Mesenchymal stem cell (in vitro differentiated cells and primary cell): ENCODE measurements at regions not wholly inside any gene's neighbourhood (a gene's known extent, or its start where the extent isn't known, plus 50 kb on each side); places are given as distances from the start of the nearest gene placed in this dataset.
"Not testable (repeated sequence)": the region's sequence is repeated elsewhere in the genome, so short reads cannot be mapped to it uniquely, and the experiment has no call there.

Experiments used
- DNase-seq: peaks from one replicate; pipeline ENCODE4 v3.0.0-alpha.2; 2013
- H2AFZ ChIP-seq: one replicate; pipeline ENCODE4 v1.6.1; 2013; ENCODE audit warnings: low read depth, mild to moderate bottlenecking, control low read depth, inconsistent platforms, low read length, moderate library complexity
- H2AK5ac ChIP-seq: 2 replicates; pipeline ENCODE4 v1.6.1; 2013; ENCODE audit warnings: low read length, moderate library complexity, mild to moderate bottlenecking, inconsistent platforms; ENCODE audit not compliant: severe bottlenecking
- H2BK120ac ChIP-seq: one replicate; pipeline ENCODE4 v1.6.1; 2013; ENCODE audit warnings: low read depth, mild to moderate bottlenecking, inconsistent platforms, low read length, moderate library complexity
- H2BK12ac ChIP-seq, 2 experiments: one replicate each; pipeline ENCODE4 v1.6.1; 2013; ENCODE audit warnings: inconsistent platforms in 2 of 2, low read length in 2 of 2, mild to moderate bottlenecking in 2 of 2, moderate library complexity in 2 of 2, control low read depth in 1 of 2
- H2BK15ac ChIP-seq: one replicate; pipeline ENCODE4 v1.6.1; 2013; ENCODE audit warnings: mild to moderate bottlenecking, low read depth, inconsistent platforms; ENCODE audit not compliant: poor library complexity, severe bottlenecking
- H2BK5ac ChIP-seq: 2 replicates; pipeline ENCODE4 v1.6.1; 2013; ENCODE audit warnings: low read depth, mild to moderate bottlenecking, low read length, control low read depth, inconsistent platforms; ENCODE audit not compliant: poor library complexity, severe bottlenecking
- H3K14ac ChIP-seq, 2 experiments: one replicate each; pipeline ENCODE4 v1.6.1; 2013; ENCODE audit warnings: inconsistent platforms in 2 of 2, low read length in 2 of 2, control low read depth in 1 of 2, mild to moderate bottlenecking in 1 of 2, moderate library complexity in 1 of 2
- H3K18ac ChIP-seq, 2 experiments: one replicate each; pipeline ENCODE4 v1.6.1; 2013; ENCODE audit warnings: inconsistent platforms in 2 of 2, low read length in 2 of 2, control low read depth in 1 of 2, low read depth in 1 of 2, mild to moderate bottlenecking in 1 of 2
- H3K23ac ChIP-seq, 2 experiments: one replicate each; pipeline ENCODE4 v1.6.1; 2013; ENCODE audit warnings: inconsistent platforms in 2 of 2, low read length in 2 of 2, mild to moderate bottlenecking in 2 of 2, moderate library complexity in 2 of 2, control low read depth in 1 of 2
- H3K27ac ChIP-seq: 2 replicates; pipeline ENCODE4 v1.5.1; 2013; ENCODE audit warnings: mild to moderate bottlenecking, moderate library complexity, low read length, control low read depth, inconsistent platforms; ENCODE audit not compliant: poor library complexity, severe bottlenecking
- H3K27me3 ChIP-seq, 2 experiments: 2 replicates each; pipeline versions ENCODE4 v1.6.1 to v1.7.0; 2013; ENCODE audit warnings: low read length in 2 of 2, mild to moderate bottlenecking in 2 of 2, moderate library complexity in 2 of 2, control low read depth in 1 of 2, inconsistent platforms in 1 of 2; ENCODE audit not compliant: control insufficient read depth in 1 of 2, insufficient read depth in 1 of 2
- H3K36me3 ChIP-seq, 2 experiments: 2 replicates each; pipeline versions ENCODE4 v1.6.1 to v1.7.0; 2013; ENCODE audit warnings: low read length in 2 of 2, control low read depth in 1 of 2, inconsistent platforms in 1 of 2, low read depth in 1 of 2, mild to moderate bottlenecking in 1 of 2; ENCODE audit not compliant: insufficient read depth in 2 of 2, control insufficient read depth in 1 of 2
- H3K4ac ChIP-seq, 2 experiments: one replicate each; pipeline ENCODE4 v1.6.1; 2013; ENCODE audit warnings: inconsistent platforms in 2 of 2, low read length in 2 of 2, mild to moderate bottlenecking in 2 of 2, moderate library complexity in 2 of 2, control low read depth in 1 of 2, low read depth in 1 of 2
- H3K4me1 ChIP-seq: 2 replicates; pipeline ENCODE4 v1.6.1; 2013; ENCODE audit warnings: low read depth, low read length, control low read depth; ENCODE audit not compliant: control insufficient read depth, insufficient read depth
- H3K4me2 ChIP-seq: 2 replicates; pipeline ENCODE4 v1.6.1; 2013; ENCODE audit warnings: low read length, mild to moderate bottlenecking, inconsistent platforms; ENCODE audit not compliant: poor library complexity, severe bottlenecking
- H3K4me3 ChIP-seq, 2 experiments: 2 replicates each; pipeline versions ENCODE4 v1.5.1 to v1.7.0; 2013; ENCODE audit warnings: low read length in 2 of 2, mild to moderate bottlenecking in 2 of 2, control low read depth in 1 of 2, low read depth in 1 of 2; ENCODE audit not compliant: insufficient read depth in 1 of 2
- H3K79me1 ChIP-seq: replicated peaks from 2 replicates; pipeline ENCODE4 v1.6.1; 2013; ENCODE audit warnings: mild to moderate bottlenecking, control low read depth, low read length, inconsistent platforms; ENCODE audit not compliant: poor library complexity, severe bottlenecking
- H3K9ac ChIP-seq: 2 replicates; pipeline ENCODE4 v1.7.0; 2013; ENCODE audit warnings: mild to moderate bottlenecking, low read length, moderate library complexity
- H3K9me3 ChIP-seq: 2 replicates; pipeline ENCODE4 v1.7.0; 2013; ENCODE audit warnings: mild to moderate bottlenecking, low read length; ENCODE audit not compliant: control insufficient read depth
- H4K8ac ChIP-seq: one replicate; pipeline ENCODE4 v1.6.1; 2013; ENCODE audit warnings: inconsistent platforms, mild to moderate bottlenecking, low read length, moderate library complexity
- H4K91ac ChIP-seq: one replicate; pipeline ENCODE4 v1.6.1; 2013; ENCODE audit warnings: mild to moderate bottlenecking, low read length, inconsistent platforms
- WGBS: methylation state at CpG from one replicate; pipeline ENCODE4 v1.1.7; 2013; ENCODE audit warnings: mixed read lengths; 5-methylcytosine and 5-hydroxymethylcytosine counted together

GRCh38 chr1:189237008-189237407 is 1240.7 kb downstream of the BRINP3 start:
- Histone ChIP-seq H3K79me1 (no peaks in the 10 kb centered on the region), H3K4me1 (no peaks in the 10 kb centered on the region), H3K4me3 (no peak overlapping the region), H2BK5ac (no peak overlapping the region), H3K27me3 (no peaks in the 10 kb centered on the region), H2AK5ac (no peak overlapping the region), H4K91ac (no peak overlapping the region), H2AFZ (no peak overlapping the region), H4K8ac (no peak overlapping the region), H3K27ac (no peak overlapping the region), H3K9ac (no peak overlapping the region), H3K4me2 (no peak overlapping the region), H3K23ac (no peak overlapping the region), H3K4ac (no peak overlapping the region), H2BK15ac (no peak overlapping the region), H2BK12ac (no peak overlapping the region), H3K18ac (no peak overlapping the region), H3K9me3 (peaks cover 7% of the 10 kb centered on the region), H2BK120ac (no peak overlapping the region), H3K36me3 (no peaks in the 10 kb centered on the region), H3K14ac (no peak overlapping the region)
- WGBS: 56% methylated on average over 3 of the region's 3 CpGs
- DNase-seq: no peak

GRCh38 chr1:189253601-189254350 is 1223.9 kb downstream of the BRINP3 start:
- H3K23ac ChIP-seq: no peak overlapping the region
- WGBS: 84% methylated on average over 11 of the region's 18 CpGs
- H3K14ac ChIP-seq: no peak overlapping the region
- no peak overlapping the region for H2BK120ac ChIP-seq
- H2BK5ac ChIP-seq: no peak overlapping the region
- no peak for DNase-seq
- no peaks in the 10 kb centered on the region for H3K79me1 ChIP-seq
- no peaks in the 10 kb centered on the region for H3K27me3 ChIP-seq
- H4K8ac ChIP-seq: no peak overlapping the region
- H3K27ac ChIP-seq: no peak overlapping the region
- no peaks in the 10 kb centered on the region for H3K36me3 ChIP-seq
- H2BK12ac ChIP-seq: no peak overlapping the region
- no peak overlapping the region for H3K4me3 ChIP-seq
- no peak overlapping the region for H2AK5ac ChIP-seq
- H3K4me1 ChIP-seq: no peaks in the 10 kb centered on the region
- no peak overlapping the region for H3K4me2 ChIP-seq
- H2AFZ ChIP-seq: no peak overlapping the region
- no peak overlapping the region for H3K9ac ChIP-seq
- no peak overlapping the region for H3K4ac ChIP-seq
- peaks cover 12% of the 10 kb centered on the region for H3K9me3 ChIP-seq
- no peak overlapping the region for H3K18ac ChIP-seq
- no peak overlapping the region for H4K91ac ChIP-seq
- H2BK15ac ChIP-seq: no peak overlapping the region

DNA sequence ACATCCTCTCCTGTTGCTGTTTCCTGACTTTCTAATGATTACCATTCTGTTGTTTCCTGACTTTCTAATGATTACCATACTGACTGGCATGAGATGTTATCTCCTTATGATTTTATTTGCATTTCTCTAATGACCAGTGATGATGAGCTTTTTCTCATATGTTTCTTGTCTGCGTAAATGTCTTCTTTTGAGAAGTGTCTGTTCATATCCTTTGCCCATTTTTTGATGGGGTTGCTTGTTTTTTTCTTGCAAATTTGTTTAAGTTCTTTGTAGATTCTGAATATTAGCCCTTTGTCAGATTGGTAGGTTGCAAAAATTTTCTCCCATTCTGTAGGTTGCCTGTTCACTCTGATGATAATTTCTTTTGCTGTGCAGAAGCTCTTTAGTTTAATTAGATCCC is 1216.5 kb downstream of the BRINP3 start:
- H3K18ac ChIP-seq, DNase-seq, H2BK15ac ChIP-seq, H3K4me1 ChIP-seq, H2AFZ ChIP-seq, H2AK5ac ChIP-seq, H4K8ac ChIP-seq, H2BK12ac ChIP-seq, H3K14ac ChIP-seq, H3K27me3 ChIP-seq, H3K4me3 ChIP-seq, H3K4ac ChIP-seq, H2BK5ac ChIP-seq, H3K36me3 ChIP-seq, H3K4me2 ChIP-seq, H3K23ac ChIP-seq, H2BK120ac ChIP-seq, H3K9ac ChIP-seq, H3K79me1 ChIP-seq, H4K91ac ChIP-seq, H3K27ac ChIP-seq: not testable (repeated sequence)
- 95% methylated on average over 1 of the region's 1 CpG for WGBS
- peaks cover 25% of the 10 kb centered on the region for H3K9me3 ChIP-seq

DNA sequence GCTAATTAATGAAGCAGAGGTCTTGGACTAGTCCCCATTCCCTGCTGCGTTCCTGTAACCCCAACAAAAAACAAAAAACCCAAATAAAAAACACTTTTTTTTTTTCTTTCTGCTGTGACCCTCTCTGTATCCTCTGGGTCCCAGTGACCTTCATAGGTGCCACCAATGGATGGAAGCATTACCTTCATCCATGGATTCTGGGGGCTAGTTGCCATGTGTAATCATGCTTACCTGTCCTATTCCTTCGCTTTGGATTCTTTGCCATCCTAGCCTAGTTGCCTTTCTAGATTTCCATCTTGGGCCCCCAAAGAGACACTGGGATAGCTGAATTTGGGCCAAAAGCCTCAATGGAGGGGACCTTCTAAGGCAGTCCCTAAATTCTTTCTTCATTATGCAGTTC is 1208.7 kb downstream of the BRINP3 start:
- no peak overlapping the region for H2AK5ac ChIP-seq
- H3K18ac ChIP-seq: no peak overlapping the region
- H3K4me2 ChIP-seq: no peak overlapping the region
- WGBS: 43% methylated on average over 2 of the region's 2 CpGs
- H3K27me3 ChIP-seq: no peaks in the 10 kb centered on the region
- no peak overlapping the region for H2AFZ ChIP-seq
- H2BK15ac ChIP-seq: no peak overlapping the region
- H3K36me3 ChIP-seq: no peaks in the 10 kb centered on the region
- no peak overlapping the region for H3K4me3 ChIP-seq
- no peak overlapping the region for H2BK5ac ChIP-seq
- no peaks in the 10 kb centered on the region for H3K79me1 ChIP-seq
- peaks cover 54% of the 10 kb centered on the region for H3K9me3 ChIP-seq
- H3K14ac ChIP-seq: no peak overlapping the region
- no peak for DNase-seq
- no peak overlapping the region for H3K9ac ChIP-seq
- H3K4me1 ChIP-seq: no peaks in the 10 kb centered on the region
- H4K8ac ChIP-seq: no peak overlapping the region
- no peak overlapping the region for H2BK120ac ChIP-seq
- H3K4ac ChIP-seq: no peak overlapping the region
- H4K91ac ChIP-seq: no peak overlapping the region
- H3K27ac ChIP-seq: no peak overlapping the region
- no peak overlapping the region for H2BK12ac ChIP-seq
- H3K23ac ChIP-seq: no peak overlapping the region
